ENCODE measurements at regions not wholly inside any gene's neighbourhood (a gene's known extent, or its start where the extent isn't known, plus 50 kb on each side); places are given as distances from the start of the nearest gene placed in this dataset.

GRCh38 chr1:114323959-114324661 is 170.4 kb upstream of the SYT6 start:
- peaks cover 0 to 2% (median 0%) of the 10 kb centered on the region in 7 donors for H3K9me3 Mint-ChIP-seq
- Histone ChIP-seq H3K27ac (ENCODE audit: insufficient read depth, low read length, poor library complexity, severe bottlenecking) (no peak overlapping the region), H3K9me3 (ENCODE audit: control insufficient read depth in 2 of 2, low read length in 2 of 2) (no peaks in the 10 kb centered on the region), H3K4me3 (ENCODE audit: low read depth, low read length) (no peak overlapping the region), H3K27me3 (ENCODE audit: control insufficient read depth, insufficient read depth, low read length) (no peaks in the 10 kb centered on the region), H3K4me1 (ENCODE audit: control insufficient read depth, insufficient read depth, low read length, poor library complexity, severe bottlenecking) (no peaks in the 10 kb centered on the region), H3K36me3 (ENCODE audit: control insufficient read depth, insufficient read depth, low read length) (no peaks in the 10 kb centered on the region)
- peaks cover 0 to 12% (median 2%) of the 10 kb centered on the region in 4 donors for H3K4me1 Mint-ChIP-seq
- peak overlapping the region in 1 of 3 donors; percentile 44 for H3K27ac Mint-ChIP-seq
- DNase-seq: no peak
- no peak overlapping the region for H3K4me3 Mint-ChIP-seq
- H3K27me3 Mint-ChIP-seq: peaks cover 13% of the 10 kb centered on the region
- H3K36me3 Mint-ChIP-seq: no peaks in the 10 kb centered on the region
- no peak for ATAC-seq (ENCODE audit: low read depth in 2 of 2)

- no peak overlapping the region for H3K27ac ChIP-seq (ENCODE audit: insufficient read depth, low read length, poor library complexity, severe bottlenecking)
- Mint-ChIP-seq H3K4me1 (peaks cover 0 to 7% (median 0%) of the 10 kb centered on the region in 4 donors), H3K4me3 (no peak overlapping the region), H3K27ac (no peak overlapping the region), H3K9me3 (peaks cover 0 to 2% (median 0%) of the 10 kb centered on the region in 7 donors), H3K36me3 (no peaks in the 10 kb centered on the region), H3K27me3 (peaks cover 7% of the 10 kb centered on the region)
- H3K4me1 ChIP-seq (ENCODE audit: control insufficient read depth, insufficient read depth, low read length, poor library complexity, severe bottlenecking): no peaks in the 10 kb centered on the region
- no peaks in the 10 kb centered on the region for H3K36me3 ChIP-seq (ENCODE audit: control insufficient read depth, insufficient read depth, low read length)
- H3K27me3 ChIP-seq (ENCODE audit: control insufficient read depth, insufficient read depth, low read length): no peaks in the 10 kb centered on the region
- no peak overlapping the region for H3K4me3 ChIP-seq (ENCODE audit: low read depth, low read length)
- ATAC-seq (ENCODE audit: low read depth in 2 of 2) (no peak), DNase-seq (no peak)
- H3K9me3 ChIP-seq (ENCODE audit: control insufficient read depth in 2 of 2, low read length in 2 of 2): no peaks in the 10 kb centered on the region
Measured at GRCh38 chr1:114322734-114323133, 169.1 kb upstream of the SYT6 start.

- H3K27me3 Mint-ChIP-seq: peaks cover 5% of the 10 kb centered on the region
- H3K36me3 Mint-ChIP-seq: no peaks in the 10 kb centered on the region
- Histone ChIP-seq H3K4me1 (ENCODE audit: control insufficient read depth, insufficient read depth, low read length, poor library complexity, severe bottlenecking) (no peaks in the 10 kb centered on the region), H3K4me3 (ENCODE audit: low read depth, low read length) (no peak overlapping the region), H3K36me3 (ENCODE audit: control insufficient read depth, insufficient read depth, low read length) (no peaks in the 10 kb centered on the region), H3K27me3 (ENCODE audit: control insufficient read depth, insufficient read depth, low read length) (no peaks in the 10 kb centered on the region), H3K27ac (ENCODE audit: insufficient read depth, low read length, poor library complexity, severe bottlenecking) (no peak overlapping the region), H3K9me3 (ENCODE audit: control insufficient read depth in 2 of 2, low read length in 2 of 2) (no peaks in the 10 kb centered on the region)
- H3K9me3 Mint-ChIP-seq: peaks cover 0 to 2% (median 0%) of the 10 kb centered on the region in 7 donors
- peaks cover 0 to 6% (median 0%) of the 10 kb centered on the region in 4 donors for H3K4me1 Mint-ChIP-seq
- DNase-seq: no peak
- ATAC-seq (ENCODE audit: low read depth in 2 of 2): no peak
- H3K4me3 Mint-ChIP-seq: no peak overlapping the region
- no peak overlapping the region for H3K27ac Mint-ChIP-seq
Measured at GRCh38 chr1:114322207-114322606, 168.5 kb upstream of the SYT6 start.

- no peak overlapping the region for H3K27ac ChIP-seq (ENCODE audit: insufficient read depth, low read length, poor library complexity, severe bottlenecking)
- no peak for DNase-seq
- Mint-ChIP-seq H3K36me3 (no peaks in the 10 kb centered on the region), H3K4me3 (no peak overlapping the region), H3K27me3 (peaks cover 5% of the 10 kb centered on the region), H3K4me1 (peaks cover 0 to 6% (median 0%) of the 10 kb centered on the region in 4 donors), H3K27ac (no peak overlapping the region), H3K9me3 (peaks cover 0 to 2% (median 0%) of the 10 kb centered on the region in 7 donors)
- no peak for ATAC-seq (ENCODE audit: low read depth in 2 of 2)
- H3K4me1 ChIP-seq (ENCODE audit: control insufficient read depth, insufficient read depth, low read length, poor library complexity, severe bottlenecking): no peaks in the 10 kb centered on the region
- H3K9me3 ChIP-seq (ENCODE audit: control insufficient read depth in 2 of 2, low read length in 2 of 2): no peaks in the 10 kb centered on the region
- H3K36me3 ChIP-seq (ENCODE audit: control insufficient read depth, insufficient read depth, low read length): no peaks in the 10 kb centered on the region
- H3K4me3 ChIP-seq (ENCODE audit: low read depth, low read length): no peak overlapping the region
- no peaks in the 10 kb centered on the region for H3K27me3 ChIP-seq (ENCODE audit: control insufficient read depth, insufficient read depth, low read length)
Measured at GRCh38 chr1:114320586-114320985, 166.9 kb upstream of the SYT6 start.

- Mint-ChIP-seq H3K27me3 (peaks cover under 1% of the 10 kb centered on the region), H3K36me3 (no peaks in the 10 kb centered on the region), H3K4me3 (no peak overlapping the region), H3K9me3 (peaks cover 0 to 2% (median 0%) of the 10 kb centered on the region in 7 donors), H3K4me1 (peaks cover 0 to 6% (median 0%) of the 10 kb centered on the region in 4 donors), H3K27ac (no peak overlapping the region)
- Histone ChIP-seq H3K9me3 (ENCODE audit: control insufficient read depth in 2 of 2, low read length in 2 of 2) (no peaks in the 10 kb centered on the region), H3K27ac (ENCODE audit: insufficient read depth, low read length, poor library complexity, severe bottlenecking) (no peak overlapping the region), H3K4me1 (ENCODE audit: control insufficient read depth, insufficient read depth, low read length, poor library complexity, severe bottlenecking) (no peaks in the 10 kb centered on the region), H3K36me3 (ENCODE audit: control insufficient read depth, insufficient read depth, low read length) (no peaks in the 10 kb centered on the region), H3K4me3 (ENCODE audit: low read depth, low read length) (no peak overlapping the region), H3K27me3 (ENCODE audit: control insufficient read depth, insufficient read depth, low read length) (no peaks in the 10 kb centered on the region)
- ATAC-seq (ENCODE audit: low read depth in 2 of 2): no peak
- no peak for DNase-seq
Measured at GRCh38 chr1:114319418-114319817, 165.7 kb upstream of the SYT6 start.

DNA sequence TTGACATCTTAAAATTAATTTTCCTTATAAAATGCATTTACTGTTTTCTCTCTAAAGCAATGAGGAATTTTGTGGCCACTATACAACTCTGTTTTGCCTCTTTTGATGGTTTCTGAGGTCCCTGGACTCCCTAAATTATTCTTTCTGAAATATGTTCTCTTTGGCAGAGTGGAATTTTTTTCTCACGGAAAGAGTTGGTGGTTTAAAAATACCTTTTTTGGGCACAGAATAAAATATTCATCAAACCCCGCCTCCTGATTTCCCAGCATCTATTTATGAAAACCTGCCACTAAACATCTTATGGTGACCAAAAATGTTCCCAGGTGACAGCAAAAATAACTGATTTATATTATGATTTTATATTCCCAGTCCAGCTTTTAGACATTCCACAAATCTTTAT is 165.3 kb upstream of the SYT6 start:
- Mint-ChIP-seq H3K4me1 (peaks cover 0 to 6% (median 0%) of the 10 kb centered on the region in 4 donors), H3K9me3 (no peaks in the 10 kb centered on the region), H3K4me3 (no peak overlapping the region), H3K36me3 (no peaks in the 10 kb centered on the region), H3K27ac (no peak overlapping the region), H3K27me3 (no peaks in the 10 kb centered on the region)
- Histone ChIP-seq H3K4me1 (ENCODE audit: control insufficient read depth, insufficient read depth, low read length, poor library complexity, severe bottlenecking) (no peaks in the 10 kb centered on the region), H3K36me3 (ENCODE audit: control insufficient read depth, insufficient read depth, low read length) (no peaks in the 10 kb centered on the region), H3K4me3 (ENCODE audit: low read depth, low read length) (no peak overlapping the region), H3K27me3 (ENCODE audit: control insufficient read depth, insufficient read depth, low read length) (no peaks in the 10 kb centered on the region), H3K9me3 (ENCODE audit: control insufficient read depth in 2 of 2, low read length in 2 of 2) (no peaks in the 10 kb centered on the region), H3K27ac (ENCODE audit: insufficient read depth, low read length, poor library complexity, severe bottlenecking) (no peak overlapping the region)
- ATAC-seq (ENCODE audit: low read depth in 2 of 2) (no peak), DNase-seq (no peak)

DNA sequence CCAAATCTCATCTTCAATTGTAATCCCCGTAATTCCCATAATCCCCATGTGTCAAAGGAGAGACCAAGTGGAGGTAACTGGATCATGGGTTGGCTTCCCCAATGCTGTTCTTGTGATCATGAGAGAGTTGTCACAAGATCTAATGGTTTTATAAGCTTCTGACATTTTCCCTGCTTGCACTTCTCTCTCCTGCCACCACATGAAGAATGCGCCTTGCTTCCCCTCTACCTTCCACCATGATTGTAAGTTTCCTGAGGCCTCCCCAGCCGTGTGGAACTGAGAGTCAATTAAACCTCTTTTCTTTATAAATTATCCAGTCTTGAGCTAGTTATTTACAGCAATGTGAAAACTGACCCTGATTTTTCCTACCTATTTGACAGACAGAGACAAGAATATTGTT is 162.5 kb upstream of the SYT6 start:
- Histone ChIP-seq H3K9me3 (ENCODE audit: control insufficient read depth in 2 of 2, low read length in 2 of 2) (no peaks in the 10 kb centered on the region), H3K27ac (ENCODE audit: insufficient read depth, low read length, poor library complexity, severe bottlenecking) (no peak overlapping the region), H3K4me1 (ENCODE audit: control insufficient read depth, insufficient read depth, low read length, poor library complexity, severe bottlenecking) (no peaks in the 10 kb centered on the region), H3K4me3 (ENCODE audit: low read depth, low read length) (no peak overlapping the region), H3K27me3 (ENCODE audit: control insufficient read depth, insufficient read depth, low read length) (no peaks in the 10 kb centered on the region), H3K36me3 (ENCODE audit: control insufficient read depth, insufficient read depth, low read length) (no peaks in the 10 kb centered on the region)
- Mint-ChIP-seq H3K27me3 (no peaks in the 10 kb centered on the region), H3K9me3 (peaks cover 0 to 4% (median 0%) of the 10 kb centered on the region in 7 donors), H3K4me3 (no peak overlapping the region), H3K27ac (peak overlapping the region in 1 of 3 donors; percentile 21), H3K4me1 (no peaks in the 10 kb centered on the region), H3K36me3 (no peaks in the 10 kb centered on the region)
- DNase-seq (no peak), ATAC-seq (ENCODE audit: low read depth in 2 of 2) (no peak)

GRCh38 chr1:114315631-114316030 is 162.0 kb upstream of the SYT6 start:
- Mint-ChIP-seq H3K9me3 (peaks cover 0 to 4% (median 0%) of the 10 kb centered on the region in 7 donors), H3K27me3 (no peaks in the 10 kb centered on the region), H3K4me1 (no peaks in the 10 kb centered on the region), H3K4me3 (no peak overlapping the region), H3K36me3 (no peaks in the 10 kb centered on the region), H3K27ac (no peak overlapping the region)
- Histone ChIP-seq H3K4me3 (ENCODE audit: low read depth, low read length) (no peak overlapping the region), H3K9me3 (ENCODE audit: control insufficient read depth in 2 of 2, low read length in 2 of 2) (no peaks in the 10 kb centered on the region), H3K27ac (ENCODE audit: insufficient read depth, low read length, poor library complexity, severe bottlenecking) (no peak overlapping the region), H3K27me3 (ENCODE audit: control insufficient read depth, insufficient read depth, low read length) (no peaks in the 10 kb centered on the region), H3K4me1 (ENCODE audit: control insufficient read depth, insufficient read depth, low read length, poor library complexity, severe bottlenecking) (no peaks in the 10 kb centered on the region), H3K36me3 (ENCODE audit: control insufficient read depth, insufficient read depth, low read length) (no peaks in the 10 kb centered on the region)
- ATAC-seq (ENCODE audit: low read depth in 2 of 2) (no peak), DNase-seq (no peak)

Measured in CD4-positive, CD25-positive, alpha-beta regulatory T cell (primary cell).